HG03025 (cell line): ENCODE measurements at regions not wholly inside any gene's neighbourhood (a gene's known extent, or its start where the extent isn't known, plus 50 kb on each side); places are given as distances from the start of the nearest gene placed in this dataset.

Source experiments
- ATAC-seq: cut with Tn5 transposase; IDR thresholded peaks from one replicate; pipeline ENCODE4 v1.9.1; 2021; ENCODE audit warnings: mild to moderate bottlenecking, moderate library complexity; ENCODE audit not compliant: unreplicated experiment, low FRiP score

GRCh38 chr2:9156483-9156882, 50.1 kb upstream of the ASAP2 start:
- no peak for ATAC-seq

DNA sequence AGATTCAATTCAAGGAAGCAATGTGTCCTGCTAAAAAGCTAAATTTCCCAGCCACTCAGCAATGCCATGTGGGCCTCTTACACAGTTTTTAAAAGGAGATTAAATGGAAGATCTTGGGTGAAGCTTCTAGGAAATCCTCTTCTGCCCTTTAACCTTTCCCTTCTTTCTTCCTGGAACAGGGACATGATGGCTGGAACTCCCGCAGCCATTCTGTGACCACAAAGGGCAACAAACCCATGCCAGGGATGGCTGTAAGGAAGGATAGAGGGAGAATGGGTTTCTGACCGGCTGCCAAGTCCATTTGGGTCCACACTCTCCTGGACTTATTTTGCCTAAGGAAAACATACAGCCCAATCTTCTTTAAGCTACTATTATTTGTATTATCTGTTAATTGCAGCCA, 52.6 kb upstream of the ASAP2 start:
- ATAC-seq: no peak

DNA sequence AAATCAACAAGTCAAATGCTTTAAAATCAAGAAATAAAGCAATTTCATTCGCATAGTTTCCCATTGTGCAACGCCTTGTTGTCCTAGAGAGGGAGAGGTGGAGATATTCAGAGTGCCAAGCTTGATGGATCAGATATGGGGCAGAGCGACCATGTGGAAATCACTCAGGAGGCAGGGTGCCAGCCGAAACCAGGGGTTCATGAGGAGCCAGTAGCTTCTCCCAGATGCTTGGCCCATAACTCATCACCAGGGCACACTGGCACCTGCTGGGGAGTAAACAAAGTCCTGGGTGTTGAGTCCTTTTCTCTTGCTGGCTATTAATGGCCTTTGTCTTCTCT, 53.0 kb upstream of the ASAP2 start:
- ATAC-seq: no peak

DNA sequence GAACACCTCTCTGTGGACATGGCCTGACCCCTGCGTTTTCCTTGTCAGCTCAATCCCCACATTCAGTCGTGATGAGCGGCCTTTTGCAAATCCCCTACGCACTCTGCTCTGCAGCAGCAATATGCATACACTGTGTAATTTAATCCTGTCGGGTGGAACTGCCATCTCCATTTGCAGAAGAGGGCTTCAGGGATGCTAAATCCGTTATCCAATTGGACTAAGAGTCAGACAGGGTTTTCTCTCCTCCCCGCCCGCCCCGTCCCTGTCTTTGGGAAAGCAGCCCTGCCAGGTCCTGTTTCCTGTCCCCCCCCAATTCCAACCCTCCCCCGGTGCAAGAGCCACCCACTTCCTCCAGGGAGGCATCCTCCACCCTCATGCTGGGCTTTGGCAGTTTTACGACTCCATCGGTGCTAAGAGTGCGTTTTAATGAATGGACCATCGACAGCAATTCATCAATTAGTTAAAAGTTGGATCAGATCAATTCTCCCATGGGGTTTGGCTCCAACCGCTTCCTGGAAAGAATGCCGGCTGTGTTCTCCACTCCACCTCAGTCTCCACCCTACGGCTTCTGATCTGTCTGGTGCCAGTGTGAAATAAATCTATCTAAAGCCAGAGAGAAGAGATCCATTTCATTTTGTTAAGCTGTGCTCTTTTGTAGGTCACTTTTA, 53.5 kb upstream of the ASAP2 start:
- ATAC-seq: no peak

- ATAC-seq: no peak
Measured at GRCh38 chr2:9150906-9151305, 55.7 kb upstream of the ASAP2 start.

DNA sequence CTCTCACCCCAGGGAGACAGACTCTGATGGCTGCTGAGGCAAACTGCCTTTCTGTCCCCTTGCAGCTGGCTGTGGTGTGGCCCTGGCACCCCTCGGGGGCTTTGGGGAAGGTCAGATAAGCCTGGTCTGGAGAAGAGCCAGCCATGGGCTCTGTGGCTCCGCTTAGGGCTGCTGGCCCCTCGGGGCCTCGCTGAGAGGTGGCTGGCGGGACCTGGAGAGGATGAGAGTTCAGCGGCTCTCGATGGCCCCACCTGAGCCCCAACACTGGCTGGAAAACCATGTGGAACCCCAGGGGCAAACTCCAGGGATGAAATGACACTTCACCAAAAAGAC, 56.1 kb upstream of the ASAP2 start:
- no peak for ATAC-seq

DNA sequence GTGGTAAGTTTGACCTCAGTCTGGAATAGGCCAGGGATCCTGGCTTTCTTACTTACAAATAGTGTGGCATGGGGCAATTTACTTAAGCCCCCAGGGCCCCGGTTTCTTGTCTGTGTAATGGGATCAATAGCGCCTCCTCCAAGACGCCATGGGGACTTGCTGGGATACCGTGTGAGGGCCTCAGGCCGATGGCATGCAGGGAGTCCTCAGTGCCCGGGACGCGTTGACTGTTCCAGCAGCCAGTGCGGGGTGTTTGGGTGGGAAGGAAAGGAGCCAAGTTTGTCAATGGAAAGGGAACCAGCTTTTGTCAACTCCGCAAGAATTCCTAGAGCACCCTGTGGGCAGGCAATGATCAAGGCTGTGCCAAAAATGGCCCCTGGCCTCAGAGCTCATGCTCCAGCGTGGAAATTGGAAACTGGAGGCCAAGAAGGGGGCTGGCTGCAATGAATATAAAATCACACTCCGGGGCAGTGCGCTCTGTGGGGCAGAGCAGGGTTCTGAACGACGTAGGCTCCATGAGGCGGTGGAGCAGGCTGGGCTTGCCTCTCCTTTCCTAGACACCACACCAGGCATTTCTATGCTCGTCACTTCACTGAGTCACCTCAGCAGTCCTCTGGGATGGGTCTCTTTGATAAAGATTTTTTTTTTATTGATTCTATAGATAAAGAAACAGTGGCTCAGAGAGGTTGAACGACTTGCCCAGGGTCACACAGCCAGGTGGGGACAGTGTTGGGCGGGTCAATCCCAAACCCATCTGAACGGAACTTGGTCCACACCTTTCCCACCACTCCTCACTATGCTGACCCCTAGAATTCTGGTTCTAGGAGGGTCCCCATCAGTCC, 56.7 kb upstream of the ASAP2 start:
- ATAC-seq: no peak

GRCh38 chr2:9149388-9149660, 57.3 kb upstream of the ASAP2 start:
- ATAC-seq: no peak

DNA sequence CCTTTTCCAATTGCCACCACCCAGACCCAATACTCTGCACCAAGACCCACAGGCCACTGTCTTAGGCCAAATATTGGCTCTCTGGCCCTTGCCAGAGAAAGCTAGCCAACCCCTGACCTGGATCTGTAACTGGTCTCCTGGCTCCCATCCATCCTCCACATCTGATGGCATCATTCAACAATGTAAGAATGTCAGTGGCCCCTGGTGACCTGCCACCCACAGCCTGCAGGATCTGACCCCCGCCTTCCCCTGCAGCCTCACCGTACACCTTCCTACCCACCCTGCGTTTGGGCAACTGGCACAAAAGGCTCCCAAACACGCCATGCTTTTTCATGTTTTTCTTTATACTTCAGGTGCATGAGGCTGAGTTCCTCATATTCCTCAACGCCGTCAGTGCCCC, 60.0 kb upstream of the ASAP2 start:
- no peak for ATAC-seq

DNA sequence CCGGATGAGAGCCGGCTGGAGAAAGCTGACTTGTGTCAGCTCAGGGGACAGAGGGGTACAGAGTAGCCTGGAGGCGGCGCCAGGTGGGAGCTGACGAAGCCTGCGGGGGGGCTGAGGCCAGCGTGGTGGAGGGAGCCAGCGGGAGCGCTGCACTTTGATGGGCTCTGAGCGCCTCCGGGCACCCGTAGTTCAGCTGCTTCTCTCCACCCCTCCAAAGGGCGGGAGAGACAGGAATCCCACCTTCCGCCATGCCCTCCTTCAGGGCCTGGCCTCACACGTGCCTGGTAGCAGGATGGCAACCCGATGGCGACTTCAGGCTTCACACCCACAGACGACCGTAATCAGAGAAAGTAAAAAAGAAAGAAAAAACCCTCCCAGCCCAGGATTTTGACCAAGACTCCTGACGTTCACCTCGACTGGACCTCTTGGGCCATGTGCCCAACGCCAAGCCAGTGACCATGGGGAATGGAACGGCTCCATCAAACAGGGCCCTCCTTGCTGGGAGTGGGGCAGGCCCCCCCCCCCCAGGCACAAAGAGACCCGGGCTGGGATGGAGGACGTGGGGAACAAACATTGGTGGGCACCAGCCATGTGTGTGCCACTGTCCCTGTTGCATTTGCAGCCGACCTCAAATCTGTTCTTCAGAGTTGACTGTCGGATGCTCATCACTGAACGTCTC, 60.7 kb upstream of the ASAP2 start:
- no peak for ATAC-seq

DNA sequence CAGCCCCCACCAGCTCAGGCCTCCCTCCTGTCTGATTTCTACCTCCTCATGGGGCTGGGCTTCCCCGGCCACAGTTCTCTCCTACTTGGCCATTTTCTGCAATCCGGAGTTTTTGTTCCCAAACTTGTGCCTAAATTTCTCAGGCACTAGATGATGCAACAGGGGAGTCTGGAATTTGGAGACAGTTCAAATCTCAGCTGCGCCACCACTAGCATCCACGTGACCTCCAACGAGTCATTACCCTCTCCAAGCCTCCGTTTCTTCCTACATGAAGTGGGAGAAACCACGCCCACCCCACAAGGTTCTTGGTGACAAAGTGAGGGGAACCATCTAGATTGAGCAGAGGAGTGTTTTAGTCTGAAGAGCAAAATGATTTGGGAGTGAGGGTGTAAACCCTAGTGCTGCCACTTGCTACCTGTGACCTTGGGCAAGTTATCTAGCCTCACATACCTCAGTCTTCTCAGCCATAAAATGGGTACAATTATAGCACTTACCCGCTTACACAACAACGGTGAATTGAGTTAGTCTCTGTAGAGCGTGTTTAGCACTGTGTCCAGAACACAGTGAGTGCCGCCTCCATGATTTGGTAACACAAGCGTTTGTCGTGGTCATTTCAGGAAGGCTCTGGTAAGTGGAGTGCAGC, 61.4 kb upstream of the ASAP2 start:
- no peak for ATAC-seq

GRCh38 chr2:9144617-9145016, 62.0 kb upstream of the ASAP2 start:
- no peak for ATAC-seq

GRCh38 chr2:9144046-9144445, 62.6 kb upstream of the ASAP2 start:
- ATAC-seq: no peak

DNA sequence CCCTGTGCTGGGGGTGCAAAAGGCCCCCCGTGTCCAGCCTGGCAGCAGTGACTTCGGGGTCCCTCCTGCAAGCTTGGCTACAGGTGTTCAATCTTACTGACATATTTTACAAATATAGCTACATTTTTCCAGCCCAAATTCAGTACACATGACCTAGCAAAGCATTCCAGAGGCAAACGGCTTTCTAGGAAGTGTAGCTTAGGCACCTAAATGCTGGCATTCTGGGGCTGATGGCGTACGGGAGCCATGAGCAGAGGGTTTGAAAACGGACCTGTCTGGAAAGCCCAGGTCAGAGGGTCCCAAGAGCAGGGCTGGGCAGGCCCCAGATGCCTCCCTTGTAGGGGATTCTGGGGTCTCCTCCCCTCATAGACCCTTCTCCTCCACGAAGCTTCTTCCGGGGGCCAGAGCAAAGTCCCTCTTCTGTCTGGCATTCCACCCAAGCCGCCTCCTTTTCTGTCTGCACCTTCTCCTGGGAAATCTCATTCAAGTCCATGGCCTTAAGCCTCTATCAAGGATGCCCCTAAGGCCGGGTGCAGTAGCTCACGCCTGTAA, 63.3 kb upstream of the ASAP2 start:
- no peak for ATAC-seq

- no peak for ATAC-seq
Measured at GRCh38 chr2:9142551-9143263, 63.9 kb upstream of the ASAP2 start.

GRCh38 chr2:9141706-9142460, 64.7 kb upstream of the ASAP2 start:
- no peak for ATAC-seq

DNA sequence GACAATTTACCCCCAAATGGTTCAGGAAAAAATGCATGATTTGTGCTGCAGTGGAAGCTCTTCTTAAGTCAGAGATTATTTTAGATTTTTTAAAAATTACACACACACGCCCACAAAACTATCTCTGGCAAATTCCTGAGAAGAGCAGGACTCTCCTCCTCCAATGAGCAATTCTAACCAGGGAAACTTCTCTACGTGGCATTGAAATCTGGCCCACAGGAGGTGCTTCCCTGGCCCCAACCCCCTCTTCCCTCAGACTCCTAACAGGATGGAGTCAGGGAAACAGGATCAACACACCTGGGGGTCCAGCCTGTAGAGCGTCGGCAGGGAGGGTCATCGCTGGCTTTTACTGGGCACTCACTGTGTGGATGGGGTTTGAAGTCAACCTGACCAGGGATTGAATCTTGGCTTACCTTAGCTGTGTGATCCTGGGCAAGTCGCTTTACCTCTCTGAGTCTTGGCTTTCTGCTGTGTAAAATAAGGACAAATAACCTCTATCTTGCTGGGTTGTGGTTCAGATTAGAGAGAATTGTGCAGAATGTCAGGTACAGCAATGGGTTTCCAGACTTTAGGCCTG, 65.4 kb upstream of the ASAP2 start:
- no peak for ATAC-seq

GRCh38 chr2:9140645-9141044, 66.0 kb upstream of the ASAP2 start:
- no peak for ATAC-seq
